ENCODE measurements at regions not wholly inside any gene's neighbourhood (a gene's known extent, or its start where the extent isn't known, plus 50 kb on each side); places are given as distances from the start of the nearest gene placed in this dataset.

DNA sequence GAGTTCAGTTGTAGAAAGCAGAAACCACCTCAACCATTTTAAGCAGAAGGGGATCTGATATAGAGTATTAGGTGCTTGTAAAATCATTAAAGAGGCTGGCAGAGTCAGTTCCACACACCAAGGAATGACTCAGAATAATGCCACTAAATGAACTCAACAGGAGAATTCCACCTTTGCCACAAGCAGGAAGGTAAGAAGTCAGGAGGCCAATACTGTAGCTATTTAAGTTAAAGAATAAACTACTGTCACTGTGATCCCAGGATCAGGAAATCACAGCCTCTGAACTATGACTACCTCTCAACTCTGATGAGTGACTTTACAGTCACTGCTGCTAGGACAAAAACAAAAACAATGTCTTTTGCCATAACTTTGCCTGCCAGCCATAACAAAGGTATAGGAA lies 52.5 kb upstream of the PRMT6 start:
- intact Hi-C loops (cut with DNase I; ENCODE audit: low total_unique reads): no loop called here
- Histone ChIP-seq H3K36me3 (ENCODE audit: low read depth, missing control alignments) (no peaks in the 10 kb centered on the region), H3K4me3 (no peak overlapping the region), H3K9me3 (no peaks in the 10 kb centered on the region), H3K4me1 (no peaks in the 10 kb centered on the region), H3K27ac (no peak overlapping the region), H3K27me3 (no peaks in the 10 kb centered on the region)
- DNase-seq: no peak
- TF ChIP-seq POLR2A (IDR thresholded peaks at IDR 0.05): no peak
- TF ChIP-seq, protein P1, sequence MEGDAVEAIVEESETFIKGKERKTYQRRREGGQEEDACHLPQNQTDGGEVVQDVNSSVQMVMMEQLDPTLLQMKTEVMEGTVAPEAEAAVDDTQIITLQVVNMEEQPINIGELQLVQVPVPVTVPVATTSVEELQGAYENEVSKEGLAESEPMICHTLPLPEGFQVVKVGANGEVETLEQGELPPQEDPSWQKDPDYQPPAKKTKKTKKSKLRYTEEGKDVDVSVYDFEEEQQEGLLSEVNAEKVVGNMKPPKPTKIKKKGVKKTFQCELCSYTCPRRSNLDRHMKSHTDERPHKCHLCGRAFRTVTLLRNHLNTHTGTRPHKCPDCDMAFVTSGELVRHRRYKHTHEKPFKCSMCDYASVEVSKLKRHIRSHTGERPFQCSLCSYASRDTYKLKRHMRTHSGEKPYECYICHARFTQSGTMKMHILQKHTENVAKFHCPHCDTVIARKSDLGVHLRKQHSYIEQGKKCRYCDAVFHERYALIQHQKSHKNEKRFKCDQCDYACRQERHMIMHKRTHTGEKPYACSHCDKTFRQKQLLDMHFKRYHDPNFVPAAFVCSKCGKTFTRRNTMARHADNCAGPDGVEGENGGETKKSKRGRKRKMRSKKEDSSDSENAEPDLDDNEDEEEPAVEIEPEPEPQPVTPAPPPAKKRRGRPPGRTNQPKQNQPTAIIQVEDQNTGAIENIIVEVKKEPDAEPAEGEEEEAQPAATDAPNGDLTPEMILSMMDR (IDR thresholded peaks at IDR 0.05): no peak

DNA sequence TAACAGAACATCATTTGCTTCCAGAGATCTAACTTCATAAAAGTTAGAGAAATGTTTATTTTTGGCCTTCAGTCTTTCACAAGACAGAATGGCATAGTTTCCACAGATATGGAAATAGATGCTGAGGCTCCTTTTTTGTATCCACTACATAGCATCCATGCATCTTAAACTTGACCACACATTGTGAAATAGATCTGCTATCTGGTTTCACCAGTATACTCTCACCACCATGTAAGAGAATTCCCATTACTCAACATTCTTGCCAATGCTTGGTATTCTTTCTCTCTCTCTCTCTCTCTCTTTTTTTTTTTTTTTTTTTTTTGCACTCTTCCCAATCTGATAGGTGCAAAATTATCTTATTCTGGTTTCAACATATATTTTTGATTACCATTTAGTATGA lies 52.1 kb upstream of the PRMT6 start:
- Histone ChIP-seq H3K4me1 (no peaks in the 10 kb centered on the region), H3K27me3 (no peaks in the 10 kb centered on the region), H3K36me3 (ENCODE audit: low read depth, missing control alignments) (no peaks in the 10 kb centered on the region), H3K4me3 (no peak overlapping the region), H3K27ac (no peak overlapping the region), H3K9me3 (no peaks in the 10 kb centered on the region)
- TF ChIP-seq, protein P1 (IDR thresholded peaks at IDR 0.05): no peak
- no peak for TF ChIP-seq POLR2A (IDR thresholded peaks at IDR 0.05)
- DNase-seq: no peak
- intact Hi-C loops (cut with DNase I; ENCODE audit: low total_unique reads): no loop called here

Small RNA genes lying in the stretch of these regions (small RNA-seq; reads per million reads assigned to genes)
- gene AL596327.1 (0 reads per million in 2 donors), gene SEPT2P1 (0 to 0.27 reads per million in 2 donors)

All from testis (tissue), 2 donors.